GM04503 (cell line): ENCODE measurements at regions not wholly inside any gene's neighbourhood (a gene's known extent, or its start where the extent isn't known, plus 50 kb on each side); places are given as distances from the start of the nearest gene placed in this dataset.

Experiments
- DNase-seq: peaks from one replicate; pipeline ENCODE4 v3.0.0-alpha.2; 2012; ENCODE audit warnings: low read depth

DNA sequence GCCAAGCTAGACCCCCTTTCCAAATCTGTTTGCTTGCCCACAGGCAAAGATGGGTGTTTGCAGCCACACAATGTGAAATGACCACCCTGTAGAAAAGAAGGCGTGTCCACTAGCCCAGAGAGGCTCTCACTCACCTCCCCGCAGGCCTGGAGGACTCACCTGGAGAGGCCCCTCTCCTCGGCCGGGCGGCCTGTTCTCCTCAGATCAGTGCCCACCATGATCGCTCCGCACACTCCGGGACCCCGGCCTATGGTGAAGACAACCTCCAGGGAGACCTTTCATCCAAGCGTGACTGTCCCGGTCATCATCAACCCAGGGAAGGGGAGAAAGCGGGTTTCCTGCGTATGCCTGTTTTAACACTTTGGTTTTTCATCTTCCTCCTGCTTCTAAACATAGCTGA, 328.7 kb upstream of the SALL3 start:
- no peak for DNase-seq

DNA sequence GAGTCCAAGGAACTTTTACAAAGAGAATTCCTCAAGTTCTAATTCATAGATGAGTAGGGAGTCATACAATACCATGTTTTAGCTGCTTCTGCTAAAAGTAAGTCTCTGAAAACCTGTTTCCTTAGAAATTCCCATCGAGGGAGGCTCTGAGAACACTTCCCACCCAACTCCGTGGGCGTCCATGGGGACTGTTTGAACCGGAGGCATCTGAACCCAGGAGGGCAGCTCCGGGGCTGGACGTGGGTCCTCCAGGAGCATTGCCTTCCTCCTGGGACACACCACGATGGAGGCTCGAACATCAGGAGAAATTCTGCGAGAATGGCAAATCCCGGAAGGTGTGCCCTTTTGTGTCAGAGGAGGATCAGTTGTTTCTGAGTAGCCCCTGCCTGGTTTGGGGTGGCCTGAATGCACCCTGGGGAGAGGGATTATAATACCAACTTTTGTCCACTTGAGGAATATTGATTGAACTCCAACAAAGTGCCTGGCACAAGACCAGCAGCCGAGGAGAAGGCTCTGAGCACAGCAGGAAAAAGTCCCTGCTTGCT, 327.5 kb upstream of the SALL3 start:
- no peak for DNase-seq

DNA sequence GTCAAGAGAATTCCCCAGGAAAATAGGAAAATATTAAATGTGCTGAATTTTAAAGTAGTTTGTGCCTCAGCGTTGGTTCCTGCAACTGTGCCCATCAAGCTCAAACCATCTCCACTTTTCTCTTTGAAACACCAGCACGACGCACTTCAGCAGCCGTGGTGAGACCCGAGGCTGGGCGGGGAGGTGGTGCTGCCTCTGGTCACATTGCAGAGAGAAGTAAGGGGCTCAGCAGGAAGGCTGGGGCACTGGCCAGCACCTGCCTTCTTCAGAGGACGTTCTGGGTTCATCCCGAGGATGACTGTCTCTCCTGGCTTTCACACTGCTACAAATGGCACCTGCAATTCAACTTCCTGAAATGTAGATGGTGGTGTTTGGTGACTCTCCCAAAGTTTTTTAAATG, 323.7 kb upstream of the SALL3 start:
- no peak for DNase-seq

DNA sequence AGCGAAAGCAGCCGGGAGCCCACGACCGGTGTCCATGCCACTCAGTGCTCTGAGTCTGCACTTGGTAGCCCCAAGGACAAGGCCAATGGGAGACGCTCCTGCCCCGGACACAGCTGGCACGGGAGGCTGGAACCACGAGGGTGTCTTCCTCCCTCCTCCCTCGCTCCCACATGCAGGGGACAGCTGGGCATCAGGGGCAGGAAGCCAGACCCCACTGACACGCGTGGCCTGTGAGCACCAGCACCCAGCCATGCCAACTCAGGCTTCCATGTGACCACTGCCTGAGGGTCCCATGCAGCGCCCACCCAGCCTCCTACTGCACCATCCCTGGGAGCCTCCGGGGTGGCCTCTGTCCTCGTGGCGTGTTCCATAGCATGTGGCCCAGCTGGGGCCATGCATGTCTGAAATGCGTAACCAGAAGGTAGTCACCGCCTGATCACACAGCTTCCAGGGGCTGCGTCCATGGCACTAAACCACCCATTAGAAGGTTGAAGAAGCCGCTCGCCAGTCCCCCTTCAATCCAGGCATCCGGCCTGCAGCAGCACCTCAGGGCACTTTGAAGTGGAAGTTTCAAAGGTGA, 323.2 kb upstream of the SALL3 start:
- no peak for DNase-seq

DNA sequence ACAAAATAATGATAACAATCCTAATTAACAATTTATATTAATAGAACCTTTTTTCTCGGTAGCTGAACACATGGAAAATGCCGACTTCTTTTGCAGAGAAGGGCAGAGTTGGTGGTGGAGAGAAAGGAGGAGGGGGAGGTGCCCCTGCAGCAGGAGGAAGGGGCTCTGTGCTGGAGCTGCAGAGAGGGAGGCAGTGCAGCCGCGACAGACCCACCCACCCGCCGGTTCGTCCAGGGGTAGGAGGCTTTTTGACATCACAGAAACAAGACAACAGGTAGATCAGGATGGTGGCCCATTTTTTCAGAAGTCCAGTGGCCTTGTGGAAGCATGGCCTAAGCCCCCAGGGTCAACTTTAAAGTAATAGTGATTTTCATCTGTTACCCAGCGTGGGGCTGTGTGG, 321.1 kb upstream of the SALL3 start:
- DNase-seq, result no peak

DNA sequence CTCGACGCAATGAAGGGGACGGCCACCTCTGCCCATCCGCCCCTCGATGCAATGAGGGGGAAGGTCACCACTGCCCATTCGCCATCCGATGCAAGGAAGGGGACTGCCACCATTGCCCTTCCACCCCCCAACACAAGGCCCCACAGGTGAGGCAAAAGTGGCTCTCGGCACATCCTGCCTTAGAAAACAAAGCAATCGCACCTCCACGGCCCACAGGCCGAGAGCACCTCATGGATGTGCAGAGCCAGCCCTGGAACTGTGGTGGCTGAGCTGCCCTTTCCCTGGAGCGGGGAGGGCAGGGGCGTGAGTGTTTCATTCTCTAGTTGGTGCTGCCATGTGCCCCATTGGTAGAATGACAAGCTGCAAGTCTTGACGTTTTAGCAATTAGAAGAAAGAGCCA, 320.6 kb upstream of the SALL3 start:
- no peak for DNase-seq

DNA sequence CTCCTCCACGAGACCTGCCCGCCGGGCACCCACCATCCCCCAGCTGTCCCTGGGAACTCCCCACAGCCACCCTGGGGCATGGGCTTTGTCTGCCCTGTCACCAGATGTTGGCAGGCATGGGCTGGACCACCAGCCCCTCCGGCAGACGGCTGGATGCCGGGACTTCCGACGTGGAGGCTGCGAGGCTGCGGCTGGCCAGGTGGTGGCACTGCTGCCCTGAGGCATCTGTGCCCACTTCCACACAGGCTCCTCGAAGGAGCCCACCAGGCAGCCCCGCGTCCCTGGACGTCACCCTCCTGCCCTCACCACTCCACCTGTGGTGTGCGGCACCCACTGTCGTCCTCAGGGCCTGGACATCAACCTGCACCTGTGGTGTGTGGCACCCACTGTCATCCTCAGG, 319.9 kb upstream of the SALL3 start:
- no peak for DNase-seq

DNA sequence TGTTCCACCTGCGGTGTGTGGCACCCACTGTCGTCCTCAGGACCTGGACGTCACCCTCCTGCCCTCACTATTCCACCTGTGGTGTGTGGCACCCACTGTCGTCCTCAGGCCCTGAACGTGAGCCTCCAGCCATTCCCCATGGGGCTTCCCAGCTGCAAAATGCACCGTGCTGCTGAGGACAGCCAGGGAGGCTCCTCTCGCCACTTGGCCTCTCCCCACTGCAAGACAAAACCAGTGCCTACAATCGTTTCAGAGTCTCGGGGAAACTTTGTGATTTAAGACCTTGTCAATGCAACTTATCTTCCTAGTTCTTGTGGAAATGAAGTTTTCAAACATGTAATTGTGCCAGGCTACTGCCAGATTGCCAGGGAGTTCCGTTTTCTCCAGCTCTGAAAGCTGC, 319.3 kb upstream of the SALL3 start:
- DNase-seq, result no peak

DNA sequence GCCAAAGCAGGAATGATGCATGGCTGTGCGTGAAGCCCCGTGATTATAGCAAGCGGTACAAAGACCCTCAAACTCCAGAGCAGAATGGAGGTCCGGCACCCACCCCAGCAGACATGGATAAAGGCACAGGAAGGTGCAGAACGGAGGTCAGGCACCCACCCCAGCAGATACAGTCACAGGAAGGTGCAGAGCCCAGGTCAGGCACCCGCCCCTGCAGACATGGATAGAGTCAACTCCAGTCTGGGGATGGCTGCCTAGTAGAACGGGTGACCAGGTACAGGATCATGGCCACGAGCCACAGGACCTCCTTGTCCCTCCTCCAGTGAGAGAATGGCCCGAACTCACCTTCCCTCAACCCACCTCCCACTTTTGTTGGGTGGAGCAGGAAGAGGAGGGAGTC, 318.3 kb upstream of the SALL3 start:
- no peak for DNase-seq

DNA sequence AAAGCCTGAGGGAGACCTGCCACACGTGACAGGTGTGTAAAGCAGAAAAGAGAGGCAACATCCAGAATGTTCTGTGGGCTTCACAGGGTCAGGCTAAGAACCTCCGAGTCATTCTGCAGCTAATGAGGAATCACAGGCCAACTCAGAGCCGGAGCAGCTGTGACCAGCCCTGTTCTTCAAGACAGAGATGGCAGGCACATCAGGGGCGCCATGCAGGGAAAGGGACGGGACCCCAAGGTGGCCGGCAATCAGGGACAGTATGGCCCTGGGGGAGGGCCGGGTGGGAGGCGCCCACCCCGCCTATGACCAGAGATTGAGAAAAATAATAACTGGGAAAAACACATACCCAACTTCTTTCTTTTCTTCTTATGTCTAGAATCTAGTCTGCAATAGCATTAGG, 316.7 kb upstream of the SALL3 start:
- no peak for DNase-seq

DNA sequence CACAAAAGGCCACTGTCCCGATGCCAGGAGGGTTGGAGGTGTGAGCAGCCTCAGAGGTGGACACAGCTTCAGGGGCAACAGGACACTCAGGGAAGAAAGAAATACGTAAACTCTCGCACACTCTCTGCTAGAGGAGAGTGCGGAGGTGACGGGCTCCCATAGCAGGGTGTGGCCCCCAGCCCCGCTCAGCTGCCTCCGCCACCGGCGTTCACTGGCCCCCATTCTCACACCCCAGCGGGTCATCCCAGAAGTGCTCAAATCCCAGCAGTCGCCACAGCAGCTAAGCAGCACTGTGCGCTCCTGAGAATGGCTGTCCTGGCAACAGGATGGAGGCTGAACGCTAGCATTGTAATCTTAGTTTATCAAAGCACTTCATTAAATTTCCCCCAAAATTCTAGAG, 315.6 kb upstream of the SALL3 start:
- no peak for DNase-seq

DNA sequence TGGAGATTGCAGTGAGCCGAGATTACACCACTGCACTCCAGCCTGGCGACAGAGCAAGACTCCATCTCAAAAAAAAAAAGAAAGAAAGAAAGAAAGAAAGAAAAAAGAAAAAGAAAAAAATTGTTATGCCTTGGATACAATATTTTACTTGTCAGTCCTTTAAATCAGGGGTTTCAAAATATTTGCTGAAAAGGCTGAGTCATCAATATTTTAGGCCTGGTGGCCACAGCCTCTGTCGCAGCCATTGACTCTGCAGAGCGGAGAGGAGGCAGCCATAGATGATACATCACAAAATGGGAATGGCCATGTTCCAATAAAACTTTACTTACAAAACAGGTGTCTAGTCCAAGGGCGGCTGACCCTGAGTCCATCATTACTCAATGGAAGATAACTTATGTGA, 314.8 kb upstream of the SALL3 start:
- no peak for DNase-seq

DNA sequence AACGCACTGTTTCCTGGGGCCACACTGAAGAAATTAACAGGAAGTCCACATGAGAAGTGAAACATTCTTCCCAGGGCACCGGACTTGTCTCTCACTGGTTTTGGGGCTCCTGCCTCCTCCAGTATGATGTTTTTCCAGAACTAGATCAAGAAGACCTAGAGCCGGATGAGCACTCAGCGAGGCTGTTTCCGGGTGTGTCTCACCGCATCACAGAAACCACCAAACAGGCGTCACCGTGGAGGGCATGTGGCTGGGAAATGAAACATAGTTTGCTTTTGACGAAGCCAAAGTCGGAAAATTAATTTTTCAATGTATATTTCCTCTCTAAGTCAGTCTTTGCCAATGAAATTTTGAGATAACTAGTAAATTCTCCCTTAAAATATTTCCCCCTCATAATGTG, 314.0 kb upstream of the SALL3 start:
- DNase-seq, result no peak

DNA sequence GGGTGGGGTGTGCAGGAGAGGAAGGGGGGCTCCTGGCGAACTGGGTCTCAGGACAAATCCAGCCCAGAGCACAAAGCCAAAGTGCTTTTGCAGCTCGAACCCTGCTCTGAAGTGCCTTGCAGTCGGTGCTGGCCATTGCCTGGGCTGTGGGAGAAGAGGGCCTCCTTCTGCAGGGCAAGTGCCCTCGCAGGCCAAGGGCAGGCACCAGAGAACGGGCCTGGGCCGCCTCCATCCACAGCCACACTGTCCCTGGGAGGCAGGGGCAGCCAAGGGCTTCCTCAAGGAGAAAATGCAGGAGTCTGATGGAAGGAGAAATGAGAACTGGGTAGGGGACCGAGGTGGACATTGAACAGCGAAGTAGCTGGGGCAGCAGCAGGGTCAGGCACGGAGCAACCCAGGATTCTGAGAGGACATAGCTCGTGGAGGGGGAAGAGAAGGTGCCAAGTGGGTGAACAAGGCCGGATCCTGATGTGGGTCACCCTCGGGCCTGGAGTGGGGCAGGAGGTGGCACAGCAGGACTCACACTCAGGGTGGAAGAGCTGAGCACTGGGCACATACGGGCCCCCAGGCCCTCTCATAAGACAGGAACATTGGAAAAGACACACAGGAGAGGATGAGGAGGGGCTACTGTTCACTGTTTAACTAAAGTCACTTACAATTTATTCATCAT, 312.8 kb upstream of the SALL3 start:
- DNase-seq, result no peak

DNA sequence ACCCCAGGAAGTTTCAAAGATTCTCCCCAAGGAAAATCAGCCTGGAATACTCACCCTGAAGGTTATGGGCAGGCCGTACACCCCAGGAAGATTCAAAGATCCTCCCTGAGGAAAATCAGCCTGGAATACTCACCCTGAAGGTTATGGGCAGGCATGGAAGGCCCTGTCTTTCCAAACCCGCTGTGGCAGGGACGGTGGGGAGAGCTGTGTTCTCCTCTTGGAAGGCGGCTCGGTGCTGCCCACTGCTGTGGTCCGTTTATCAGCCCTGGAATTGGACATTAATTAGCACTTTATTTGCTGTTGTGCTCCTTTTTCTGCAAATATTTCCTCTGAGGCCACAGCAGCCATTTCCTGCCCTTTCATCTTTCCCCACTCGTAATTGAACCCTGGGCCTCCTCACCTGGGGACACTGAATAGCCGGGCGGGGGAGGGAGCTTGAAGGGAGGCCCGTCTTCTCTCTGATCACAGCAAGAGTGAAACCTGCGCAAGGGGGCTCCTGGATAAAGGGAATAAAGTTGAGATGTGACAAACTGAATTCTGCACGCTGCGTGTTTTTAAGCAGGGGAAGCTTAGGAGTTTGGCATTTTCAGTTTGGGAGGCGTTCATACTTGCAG, 308.7 kb upstream of the SALL3 start:
- DNase-seq, result no peak

DNA sequence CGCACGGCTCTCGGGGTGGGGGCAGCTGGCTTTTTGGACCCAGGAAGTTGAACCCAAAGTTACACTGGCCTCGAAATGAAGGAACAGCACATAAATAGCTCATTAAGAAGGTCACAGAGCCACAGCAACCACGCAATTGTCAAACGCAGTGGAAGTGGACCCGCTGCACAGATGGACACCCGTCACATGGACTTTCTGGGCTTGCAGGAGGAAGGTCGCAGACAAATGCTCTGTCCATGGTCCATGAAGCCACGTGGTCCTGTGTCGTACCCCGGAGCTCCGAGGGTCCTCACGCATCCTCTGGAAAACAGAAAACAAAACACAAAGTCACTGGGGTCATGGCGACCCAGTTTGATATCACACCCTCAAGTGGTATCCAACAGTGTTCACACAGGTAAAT, 308.1 kb upstream of the SALL3 start:
- no peak for DNase-seq

DNA sequence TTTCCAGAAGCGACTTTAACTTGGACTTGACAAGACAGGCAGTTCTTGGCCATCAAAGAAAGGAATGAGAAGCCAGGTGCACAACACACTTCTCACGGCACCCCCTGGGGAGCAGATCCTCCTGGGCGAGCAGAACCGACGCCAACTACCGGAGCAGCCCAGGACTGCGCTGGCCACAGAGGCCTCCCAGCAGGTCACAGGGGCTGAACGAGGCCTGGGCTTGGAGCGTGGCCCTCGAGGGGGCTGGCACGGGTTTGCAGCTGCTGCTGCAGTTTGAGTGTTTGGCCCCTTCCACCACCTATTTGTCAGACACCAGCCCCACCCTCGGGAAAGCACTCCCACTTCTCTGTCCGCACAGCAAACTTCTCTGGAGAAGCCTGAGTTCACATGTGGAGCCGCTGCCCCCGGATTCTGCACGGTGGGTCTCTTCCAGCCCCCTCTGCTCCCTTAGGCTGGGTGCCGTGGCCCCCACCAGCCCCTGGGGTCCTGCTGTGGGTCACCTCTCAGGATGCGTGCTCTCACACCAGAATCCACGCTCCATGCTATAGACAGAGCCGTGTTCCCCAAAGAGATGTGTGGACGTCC, 306.7 kb upstream of the SALL3 start:
- DNase-seq, result no peak

DNA sequence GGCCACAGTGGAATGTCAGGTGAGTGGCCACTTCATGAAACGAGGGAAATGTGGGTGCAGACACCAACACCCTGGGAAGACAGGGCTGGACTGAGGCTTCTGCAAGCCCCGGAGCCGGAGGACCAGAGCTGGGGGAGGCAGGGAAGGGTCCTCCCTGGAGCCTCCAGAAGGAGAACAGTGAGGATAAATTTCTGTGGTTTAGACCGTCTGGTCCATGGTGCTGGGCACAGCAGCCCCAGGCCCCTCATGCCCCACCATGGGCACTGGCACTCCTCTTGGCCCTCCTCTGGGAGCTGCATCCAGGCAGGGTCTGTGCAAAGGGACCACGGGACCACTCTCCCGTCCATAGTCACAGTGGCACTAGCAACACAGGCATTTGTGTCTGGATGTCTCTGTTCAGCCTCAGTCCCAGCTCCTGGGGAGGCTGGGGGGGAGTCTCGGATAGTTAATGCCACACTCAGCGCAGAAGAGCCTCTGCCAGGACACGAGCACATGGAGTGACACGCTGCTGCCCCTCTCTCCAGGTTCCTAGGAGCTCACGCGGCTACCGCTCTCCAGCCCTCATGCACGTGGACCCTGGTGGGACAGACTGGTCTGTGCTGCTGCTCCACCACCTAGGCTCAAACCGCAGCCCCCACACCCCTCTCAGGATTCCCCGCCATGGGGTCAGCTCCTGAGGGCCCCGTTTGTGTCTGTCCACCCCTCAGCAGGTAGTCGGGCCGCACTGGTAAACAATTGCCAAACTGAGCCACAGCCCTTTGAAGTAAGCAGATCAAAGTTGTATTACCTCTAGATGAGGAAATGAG, 305.9 kb upstream of the SALL3 start:
- DNase-seq, result no peak

DNA sequence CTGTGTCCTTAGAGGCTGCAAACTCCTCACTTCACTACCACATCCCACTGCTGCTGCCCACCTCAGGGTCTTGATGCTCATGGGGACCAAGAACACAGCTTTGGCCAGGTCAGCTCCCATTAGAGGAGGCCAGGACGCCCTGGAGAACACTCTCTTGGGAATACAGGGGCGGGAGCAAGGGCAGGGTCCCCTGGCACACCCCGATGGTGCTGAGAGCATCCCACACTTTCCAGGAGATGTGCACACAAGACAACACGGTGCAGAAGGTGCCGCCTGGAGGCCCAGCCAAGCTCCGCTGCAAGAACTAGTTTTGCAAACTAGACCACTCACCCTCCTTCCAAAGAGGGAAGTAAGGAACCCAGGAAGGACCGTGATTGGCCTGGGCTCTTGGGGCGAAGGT, 304.4 kb upstream of the SALL3 start:
- no peak for DNase-seq

DNA sequence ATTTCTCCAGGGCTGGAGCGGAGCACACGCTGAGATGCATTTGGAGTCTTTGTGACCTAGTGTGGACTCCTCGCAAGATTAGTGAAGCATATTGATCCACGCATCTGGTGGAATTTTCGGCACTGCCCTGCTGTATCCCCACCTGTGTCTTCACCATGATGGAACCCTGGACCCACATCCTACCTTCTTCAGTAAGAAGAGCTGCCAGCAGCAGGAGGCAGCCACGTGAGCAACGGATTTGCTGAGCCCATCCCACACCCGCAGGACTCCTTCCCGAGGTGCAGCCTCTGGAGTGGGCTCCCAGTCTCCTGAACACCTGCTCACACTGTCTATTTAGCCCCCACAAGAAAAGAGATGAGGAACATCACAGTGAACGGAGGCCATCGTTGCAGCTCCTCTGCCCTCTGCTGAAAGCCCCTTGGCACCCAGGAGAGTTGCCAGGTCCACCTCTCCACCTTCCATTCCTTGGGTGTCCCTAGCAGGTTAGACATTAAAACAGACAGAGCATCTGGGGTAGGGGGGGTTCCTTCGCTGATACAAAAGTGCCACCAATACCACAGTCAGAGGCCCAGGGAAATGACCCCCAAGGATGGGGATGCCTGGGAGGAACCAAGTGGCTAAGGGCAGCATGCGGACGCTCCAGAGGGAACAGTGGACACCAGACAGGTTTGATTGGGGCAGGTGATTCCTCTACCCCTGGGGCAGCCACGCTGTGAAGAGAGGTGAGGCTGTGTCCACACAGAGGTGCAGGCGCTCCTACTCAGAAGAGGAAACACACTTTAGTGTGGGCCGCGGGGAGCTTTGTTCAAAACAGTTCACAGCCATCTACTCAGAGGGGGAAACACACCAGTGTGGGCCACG, 302.8 kb upstream of the SALL3 start:
- DNase-seq, result no peak

DNA sequence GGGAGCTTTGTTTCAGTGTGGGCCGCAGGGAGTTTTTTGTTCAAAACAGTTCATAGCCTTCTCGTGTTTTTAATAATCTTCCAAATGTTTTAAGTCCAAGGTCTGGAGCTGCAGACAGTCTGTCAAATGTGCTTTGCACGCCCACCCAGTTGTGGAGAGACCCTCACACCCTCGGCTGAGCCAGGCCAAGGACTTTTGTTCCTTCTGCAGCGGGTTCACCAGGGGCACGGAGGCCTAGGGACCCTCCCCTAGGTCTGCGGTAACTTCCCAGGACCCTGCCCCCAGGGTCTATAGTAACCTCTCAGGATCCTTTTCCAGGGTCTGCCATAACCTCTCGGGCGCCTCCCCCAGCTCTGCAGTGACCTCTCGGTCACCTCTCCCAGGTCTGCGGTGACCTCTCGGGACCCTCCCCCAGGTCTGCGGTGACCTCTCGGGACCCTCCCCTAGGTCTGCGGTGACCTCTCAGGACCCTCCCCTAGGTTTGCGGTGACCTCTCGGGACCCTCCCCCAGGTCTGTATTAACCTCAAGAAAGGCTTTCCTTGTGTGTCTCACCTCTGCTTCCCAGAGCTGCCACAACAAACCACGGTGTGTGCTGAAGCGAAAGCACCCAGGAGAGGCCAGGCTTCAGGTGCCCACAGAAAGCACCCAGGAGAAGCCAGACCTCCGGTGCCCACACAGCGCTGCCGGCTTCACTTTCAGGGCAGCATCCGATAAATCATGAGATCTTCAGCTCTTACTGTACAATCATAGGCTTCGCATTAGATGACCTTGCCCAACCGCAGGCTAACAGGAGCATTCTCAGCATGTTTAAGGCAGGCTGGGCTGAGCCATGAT, 301.9 kb upstream of the SALL3 start:
- DNase-seq, result no peak
